ENCODE measurements at regions not wholly inside any gene's neighbourhood (a gene's known extent, or its start where the extent isn't known, plus 50 kb on each side); places are given as distances from the start of the nearest gene placed in this dataset.
A peak's percentile ranks its signal among the peaks of the same experiment; 100 is the strongest.

DNA sequence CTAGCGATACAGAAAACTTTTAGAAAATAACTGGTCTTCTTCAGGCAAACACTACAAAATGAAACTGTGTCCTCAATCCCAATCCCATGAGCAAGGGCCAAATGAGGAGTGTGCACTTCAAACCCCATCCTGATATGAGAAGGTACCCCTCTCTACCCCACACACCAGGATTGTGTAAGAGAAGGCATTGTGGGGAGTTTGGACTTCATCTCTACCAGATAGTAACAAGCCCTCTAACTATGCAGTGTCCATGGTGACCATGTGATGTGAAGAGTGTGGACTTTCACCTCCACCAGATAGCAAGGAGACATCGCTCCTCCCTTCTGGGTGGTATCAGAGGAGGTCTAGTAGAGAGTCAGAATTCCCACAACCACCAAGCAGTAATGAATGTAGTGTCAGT lies 769.3 kb downstream of the MECOM start:
- no peak for DNase-seq (ENCODE audit: low read depth, low spot score)

DNA sequence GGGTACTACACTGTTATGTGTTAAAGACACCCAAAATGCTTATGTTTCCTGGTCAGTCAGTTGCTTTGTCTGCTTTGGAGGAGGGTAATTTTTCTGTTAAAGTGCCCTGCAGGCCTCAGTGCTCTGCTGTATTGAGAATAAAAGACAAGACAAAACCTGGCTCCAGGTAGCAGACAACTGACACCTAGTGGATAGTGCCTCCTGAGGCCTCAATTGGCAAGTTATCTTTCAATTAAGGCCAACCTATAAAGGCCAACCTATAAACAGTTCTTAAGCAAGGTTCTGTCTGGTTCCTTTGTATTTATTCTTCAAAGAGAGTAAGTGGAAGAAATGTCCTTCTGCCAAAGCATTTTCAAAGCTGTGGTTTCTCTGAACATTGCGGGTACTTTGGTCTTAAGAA lies 773.8 kb downstream of the MECOM start:
- DNase-seq (ENCODE audit: low read depth, low spot score) = no peak

DNA sequence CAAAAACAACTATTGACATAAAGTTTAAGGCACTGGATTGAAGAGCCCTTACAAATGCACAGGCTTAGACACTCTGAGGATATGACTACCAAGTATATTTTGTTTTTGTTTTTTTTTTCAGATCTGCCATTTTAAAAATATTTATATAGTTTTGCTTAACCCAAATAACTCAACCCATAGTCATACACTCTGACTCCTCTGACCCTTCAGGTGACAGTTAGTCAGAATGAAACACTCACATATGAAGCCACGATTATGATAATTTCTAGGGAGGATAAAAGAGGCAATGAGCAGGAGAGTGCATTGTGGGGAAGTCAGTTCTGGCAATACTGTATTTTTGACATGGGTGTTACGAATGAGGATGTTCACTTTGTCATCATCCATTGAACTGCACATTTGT lies 774.7 kb downstream of the MECOM start:
- no peak for DNase-seq (ENCODE audit: low read depth, low spot score)

DNA sequence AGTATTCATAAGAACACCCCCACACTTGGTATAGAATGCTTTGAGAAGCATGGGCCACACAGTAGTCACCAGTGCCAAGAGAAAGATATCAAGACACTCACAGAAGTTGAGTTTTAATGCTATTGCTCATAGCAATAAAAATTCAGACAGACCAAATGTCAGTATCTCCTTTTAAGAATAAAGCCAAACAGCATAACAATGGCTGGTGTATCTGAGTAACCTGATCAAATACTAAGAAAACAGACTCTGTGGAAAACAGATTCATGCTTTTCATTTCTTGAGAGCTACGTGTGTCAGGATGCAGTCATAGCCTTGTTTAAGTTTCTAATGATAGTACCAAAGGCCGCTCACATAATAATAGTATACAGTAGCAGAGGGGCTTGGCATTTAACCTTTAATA lies 778.5 kb downstream of the MECOM start:
- DNase-seq (ENCODE audit: low read depth, low spot score) = no peak

DNA sequence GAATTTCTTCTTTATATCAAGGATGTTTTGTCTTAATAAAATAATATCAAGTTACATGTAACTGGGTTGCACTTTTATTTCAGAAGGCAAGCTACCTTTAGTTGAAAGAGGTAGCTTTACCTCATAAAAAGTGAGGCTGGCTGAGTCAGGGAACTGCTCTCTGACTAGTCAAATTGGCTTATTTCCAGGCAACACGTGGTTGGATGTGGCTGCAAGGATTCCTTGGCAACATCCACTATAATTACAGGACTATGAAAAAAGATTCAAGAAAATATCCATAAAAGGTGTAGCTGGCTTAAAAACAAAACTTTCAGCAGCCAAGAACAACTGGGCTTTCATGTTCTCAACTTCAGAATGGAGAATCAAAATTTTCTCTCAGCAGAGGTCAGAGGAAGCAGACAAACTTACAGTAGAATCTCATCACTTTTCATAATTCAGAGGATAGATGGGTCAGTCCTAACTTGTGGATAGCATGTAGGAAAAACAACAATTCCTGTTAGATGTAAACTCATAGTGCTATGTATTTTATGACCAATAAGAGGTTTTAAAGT lies 779.1 kb downstream of the MECOM start:
- peak; percentile 67 for DNase-seq (ENCODE audit: low read depth, low spot score)

DNA sequence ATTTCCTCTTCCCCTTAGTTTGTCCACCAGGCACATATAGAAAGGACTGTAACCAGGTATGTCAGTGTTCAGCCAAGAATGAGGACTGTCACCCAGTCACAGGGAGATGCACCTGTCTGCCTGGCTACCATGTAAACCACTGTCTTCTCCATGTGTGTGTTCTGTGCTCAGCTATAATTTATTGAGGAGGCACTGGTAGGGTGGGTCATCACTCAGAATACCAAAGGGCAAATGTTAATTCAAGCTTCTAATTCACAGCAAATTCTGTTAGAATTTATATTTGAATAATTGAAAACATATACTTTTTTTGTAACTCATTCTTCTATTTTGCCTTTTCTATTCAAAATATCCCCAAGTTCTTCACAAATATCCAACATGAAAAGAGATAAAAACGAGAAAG lies 780.4 kb downstream of the MECOM start:
- no peak for DNase-seq (ENCODE audit: low read depth, low spot score)

DNA sequence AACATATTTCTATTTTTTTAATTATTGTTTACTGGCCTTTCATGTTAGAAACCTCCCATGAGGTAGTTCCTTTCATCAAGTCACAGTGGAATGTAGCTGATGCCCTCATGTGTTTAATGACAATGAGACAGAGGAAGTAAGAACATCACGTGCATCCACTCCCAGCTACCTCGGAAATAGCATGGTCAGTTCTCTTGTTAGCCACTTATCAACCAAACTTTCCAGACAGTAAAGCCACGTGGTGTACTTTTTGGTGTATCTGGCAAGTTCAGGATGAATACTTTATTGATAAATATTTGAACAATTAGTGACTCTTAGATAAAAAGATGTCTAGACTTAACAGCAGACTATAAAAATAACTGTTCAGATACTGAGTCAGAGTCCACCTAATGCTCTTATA lies 781.7 kb downstream of the MECOM start:
- DNase-seq (ENCODE audit: low read depth, low spot score) = no peak

DNA sequence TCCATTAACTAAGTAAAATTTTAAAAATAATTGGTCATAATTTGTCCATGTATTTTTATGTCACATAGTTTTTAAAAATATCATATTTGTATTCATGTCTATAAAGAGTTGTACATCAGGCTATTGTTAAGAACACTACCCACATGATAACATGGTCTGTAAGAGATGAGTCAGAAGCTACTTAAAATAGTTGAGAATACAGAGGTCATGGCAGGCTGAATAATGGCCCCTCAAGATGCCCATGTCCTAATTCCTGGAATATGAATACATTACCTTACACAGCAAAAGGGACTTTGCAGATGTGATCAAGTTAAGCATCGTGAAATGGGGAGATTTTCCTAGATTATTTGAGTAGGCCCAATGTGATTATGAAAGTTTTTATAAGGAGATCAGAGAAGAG lies 782.9 kb upstream of the GOLIM4 start:
- no peak for DNase-seq (ENCODE audit: low read depth, low spot score)

DNA sequence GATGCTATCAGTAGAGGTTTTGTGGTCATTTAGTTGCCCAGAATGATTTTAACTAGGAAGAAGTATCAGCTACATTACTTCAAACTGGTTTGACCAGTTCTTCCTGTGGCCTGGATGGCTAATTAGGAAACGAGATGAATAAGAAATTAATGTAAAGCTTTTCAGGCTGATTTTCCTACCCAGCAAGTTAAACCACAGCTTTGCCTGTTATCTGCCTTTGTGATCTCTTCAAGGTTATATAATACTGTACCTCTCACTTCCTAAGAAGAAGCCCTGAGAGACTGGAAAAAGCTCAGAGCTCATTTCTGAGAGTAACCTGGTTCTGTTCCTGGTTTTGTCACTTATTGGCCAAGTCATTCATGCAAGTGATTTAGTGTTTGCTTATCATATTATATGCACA lies 782.2 kb upstream of the GOLIM4 start:
- no peak for DNase-seq (ENCODE audit: low read depth, low spot score)

DNA sequence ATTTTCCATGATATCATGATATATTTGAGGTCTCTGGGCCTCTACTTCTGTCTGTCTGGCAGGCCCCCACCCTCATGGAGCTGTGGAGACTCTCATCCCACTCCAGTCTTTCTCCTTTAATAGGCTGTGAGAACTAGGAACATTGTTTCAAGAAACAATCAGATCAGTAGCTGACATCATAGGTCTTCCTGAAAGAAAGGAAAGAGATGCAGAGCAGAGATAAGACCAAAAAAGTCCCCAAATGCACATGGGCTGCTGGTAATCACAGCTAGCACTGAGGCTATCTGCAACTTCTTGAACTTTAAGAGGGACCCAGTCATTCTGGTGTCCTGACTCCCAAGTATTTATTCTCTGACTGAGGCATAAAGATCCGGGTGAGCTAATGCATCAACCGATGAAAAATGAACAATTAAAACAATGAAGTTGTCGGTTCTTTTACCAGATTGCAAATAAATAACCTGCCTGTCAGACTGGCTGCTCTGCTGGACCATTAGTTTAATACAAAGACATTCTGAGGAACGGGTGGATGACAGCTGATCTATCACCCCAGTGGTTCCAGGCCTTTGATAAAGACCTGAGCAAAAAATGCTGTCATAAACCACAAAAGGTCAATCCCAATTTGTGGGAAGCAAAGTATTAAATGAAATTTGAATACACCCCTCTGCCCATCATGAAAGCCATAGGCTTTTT lies 780.8 kb upstream of the GOLIM4 start:
- DNase-seq (ENCODE audit: low read depth, low spot score) = peak; percentile 78

DNA sequence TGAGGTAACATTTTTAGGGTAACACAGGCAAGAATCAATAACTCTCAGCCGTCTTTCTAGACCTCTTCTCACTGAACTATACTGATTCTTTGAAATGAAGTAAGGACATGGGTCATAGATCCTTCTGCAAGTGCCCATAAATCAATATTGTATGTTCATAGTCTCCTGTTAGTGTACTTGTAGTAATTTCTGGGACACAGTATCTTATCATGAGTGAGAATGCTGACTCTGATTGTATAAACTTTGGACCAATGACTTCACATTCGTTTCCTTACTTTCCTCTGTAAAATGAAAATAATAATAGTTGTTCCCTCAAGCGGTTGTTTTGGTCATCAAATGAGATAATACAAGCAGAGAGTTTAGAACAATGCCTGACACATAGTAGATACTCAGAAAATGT lies 777.1 kb upstream of the GOLIM4 start:
- no peak for DNase-seq (ENCODE audit: low read depth, low spot score)

DNA sequence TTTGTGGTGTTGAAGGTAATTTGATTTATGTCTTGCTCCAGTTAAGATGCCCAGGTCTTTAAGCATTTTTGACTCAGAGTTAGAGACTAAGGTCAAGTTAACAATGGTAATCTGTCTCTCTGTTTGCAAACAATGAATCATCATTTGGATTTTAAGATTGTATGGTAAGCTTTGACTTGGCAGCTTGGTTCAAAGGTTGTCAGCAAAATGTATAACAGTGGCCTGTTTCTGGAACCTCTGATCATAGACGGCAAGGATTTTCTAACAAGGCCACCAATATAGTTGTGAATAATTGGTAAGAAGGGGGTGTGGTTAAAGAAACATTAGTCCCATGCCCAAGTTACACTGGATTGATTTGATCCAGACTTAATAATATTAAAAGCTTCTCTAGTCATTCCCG lies 775.2 kb upstream of the GOLIM4 start:
- DNase-seq (ENCODE audit: low read depth, low spot score) = no peak

DNA sequence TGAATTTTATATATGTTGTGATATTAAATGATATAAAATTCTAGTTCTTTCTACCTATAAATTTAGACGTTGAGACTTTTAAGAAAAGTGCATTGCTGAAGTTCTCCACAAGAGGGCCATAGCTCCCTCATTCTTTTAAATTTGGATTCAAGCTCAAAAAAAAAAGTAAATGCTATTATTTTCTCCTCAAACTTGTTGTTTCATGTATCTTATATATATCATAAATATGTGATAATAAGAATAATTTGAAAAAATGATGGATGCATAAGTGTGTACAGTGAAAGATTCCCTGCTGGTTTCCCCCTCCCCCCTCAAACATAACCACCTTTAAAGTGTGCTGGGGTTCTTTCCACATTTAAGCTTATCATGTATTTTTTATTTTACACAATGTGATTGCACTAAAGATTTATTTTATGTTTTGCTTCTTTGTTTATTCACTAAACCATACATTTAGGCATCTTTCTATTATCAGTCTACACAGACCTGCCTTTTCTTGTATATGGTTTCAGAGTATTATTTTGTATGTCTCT lies 769.4 kb upstream of the GOLIM4 start:
- DNase-seq (ENCODE audit: low read depth, low spot score) = no peak

DNA sequence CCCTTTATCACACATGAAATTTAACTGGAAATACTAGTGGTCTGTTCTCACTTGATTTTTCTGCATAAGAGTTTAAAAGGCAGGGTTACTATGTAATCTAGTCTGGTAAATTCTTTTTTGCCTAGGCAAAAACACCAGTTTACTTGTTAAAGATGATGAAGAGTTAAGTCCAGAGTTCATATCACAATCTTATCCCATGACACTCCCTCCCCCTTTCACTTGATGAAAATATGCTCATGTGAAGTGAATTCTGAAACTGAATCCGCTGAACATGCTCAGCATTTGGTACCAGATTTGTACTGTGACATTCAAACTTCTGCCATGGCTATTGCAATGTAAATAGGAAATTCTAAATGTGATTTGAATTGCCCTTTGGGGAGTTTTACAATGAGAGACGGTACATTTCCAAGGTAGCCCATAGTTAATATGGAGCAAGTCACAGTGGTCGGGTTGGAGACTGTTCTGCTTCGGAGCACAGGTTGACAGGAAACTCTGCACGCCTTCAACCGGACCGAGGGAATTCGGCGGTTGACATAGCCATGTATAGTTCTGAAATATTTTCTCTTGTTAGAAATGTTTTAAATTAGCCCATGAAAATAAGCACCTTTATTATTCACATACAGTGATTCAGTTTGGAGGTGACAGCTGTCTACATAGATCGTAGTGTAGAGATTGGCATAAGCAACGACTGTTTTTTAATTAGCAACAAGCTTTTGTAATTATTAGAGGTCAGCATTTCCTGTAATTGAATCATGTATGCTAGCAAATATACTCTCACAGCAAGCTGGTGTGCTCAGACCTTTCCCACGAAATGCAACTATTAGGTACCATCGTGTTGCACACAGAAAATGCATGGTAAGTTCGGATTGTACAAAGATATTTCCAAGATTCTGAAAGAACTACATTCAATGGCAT lies 768.6 kb upstream of the GOLIM4 start:
- no peak for DNase-seq (ENCODE audit: low read depth, low spot score)

DNA sequence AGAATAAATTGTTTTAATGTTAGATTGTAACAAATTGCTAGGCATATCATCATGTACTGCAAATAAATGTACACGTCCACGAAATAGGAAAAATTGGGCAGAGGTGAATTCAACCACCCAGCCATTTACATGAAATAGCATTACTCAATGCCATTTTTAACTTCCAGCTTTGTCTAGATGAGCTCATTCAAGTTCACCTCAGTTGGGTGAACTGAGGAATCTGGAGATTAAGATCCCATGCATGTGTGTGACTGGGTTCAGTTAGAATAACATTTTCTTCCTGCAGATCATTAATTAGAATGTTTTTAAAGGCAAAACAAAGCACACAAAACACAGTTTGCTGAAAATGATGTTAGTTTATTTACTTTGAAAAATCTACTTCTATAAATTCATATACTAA lies 767.8 kb upstream of the GOLIM4 start:
- no peak for DNase-seq (ENCODE audit: low read depth, low spot score)

DNA sequence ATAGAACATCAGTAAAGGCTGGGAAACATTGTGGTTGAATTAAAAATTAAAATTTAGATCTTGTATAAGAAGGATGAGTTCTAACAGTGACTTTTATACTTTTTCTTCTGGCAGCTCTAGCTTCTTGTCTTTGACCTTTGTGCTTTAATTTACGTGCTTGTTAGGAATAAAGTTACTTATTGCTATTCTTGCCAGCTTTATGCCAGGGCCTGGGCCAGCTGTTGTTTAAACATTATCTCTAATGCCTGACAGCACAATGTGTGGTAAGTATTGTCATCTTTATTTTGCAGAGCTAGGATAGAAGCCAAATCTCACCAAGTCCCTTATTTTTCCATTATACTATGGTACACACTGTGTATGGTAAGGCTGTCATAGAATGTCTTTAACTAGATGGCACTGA lies 766.7 kb upstream of the GOLIM4 start:
- no peak for DNase-seq (ENCODE audit: low read depth, low spot score)

DNA sequence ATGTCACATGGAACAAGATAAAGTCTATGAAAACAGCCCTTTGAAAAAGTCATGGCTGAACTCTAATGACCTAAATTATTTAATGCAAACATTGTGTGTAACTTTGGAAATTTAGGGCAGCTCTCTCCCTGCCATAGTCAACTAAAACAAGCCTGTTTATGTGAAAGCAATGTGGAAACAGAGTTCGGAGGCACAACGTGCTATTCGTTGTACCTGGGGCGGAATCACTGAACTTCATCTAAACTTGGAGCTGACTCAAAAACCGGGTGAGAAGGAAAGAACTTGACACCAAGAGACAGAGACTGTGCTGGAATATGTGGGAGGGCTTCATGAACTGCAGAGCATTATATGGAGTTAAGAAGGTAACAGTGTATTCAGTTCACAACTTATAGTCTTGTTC lies 764.9 kb upstream of the GOLIM4 start:
- no peak for DNase-seq (ENCODE audit: low read depth, low spot score)

DNA sequence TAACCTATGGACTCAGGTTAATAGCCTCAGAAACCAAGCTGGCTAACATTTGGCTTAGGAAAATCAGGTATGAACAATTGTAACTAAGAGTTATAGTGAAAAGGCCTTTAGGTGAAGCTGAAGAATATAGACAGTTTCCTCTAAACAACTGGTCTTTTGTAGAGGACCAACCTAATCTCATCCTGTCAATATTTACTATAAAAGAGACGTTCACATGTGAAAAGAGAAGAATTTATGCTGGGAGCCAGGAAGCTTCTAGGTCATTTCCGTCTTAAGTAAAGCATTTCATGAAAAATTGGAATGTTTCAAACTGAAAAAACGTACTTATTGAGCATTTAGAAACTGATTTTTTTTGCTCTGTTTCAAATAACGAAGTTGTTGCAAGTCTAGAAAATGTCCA lies 764.3 kb upstream of the GOLIM4 start:
- no peak for DNase-seq (ENCODE audit: low read depth, low spot score)

DNA sequence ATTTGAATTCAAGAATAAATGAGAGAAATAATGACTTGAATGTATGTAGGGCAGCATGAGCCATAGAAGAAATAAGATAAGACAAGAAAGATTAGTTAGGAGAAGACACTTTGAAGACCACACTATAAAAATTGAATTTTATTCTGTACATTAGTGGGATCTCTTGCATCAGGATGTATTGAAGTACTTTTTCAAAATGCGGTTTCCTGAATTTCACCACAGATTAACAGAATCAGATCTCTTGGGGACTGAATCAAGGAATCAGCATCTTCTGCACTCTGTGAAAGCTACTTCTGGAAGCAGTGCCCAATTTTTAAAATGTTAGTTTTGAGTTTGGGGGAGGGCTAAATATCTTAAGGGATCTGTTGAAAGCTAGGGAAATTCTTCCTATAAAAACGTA lies 763.9 kb upstream of the GOLIM4 start:
- DNase-seq (ENCODE audit: low read depth, low spot score) = no peak

DNA sequence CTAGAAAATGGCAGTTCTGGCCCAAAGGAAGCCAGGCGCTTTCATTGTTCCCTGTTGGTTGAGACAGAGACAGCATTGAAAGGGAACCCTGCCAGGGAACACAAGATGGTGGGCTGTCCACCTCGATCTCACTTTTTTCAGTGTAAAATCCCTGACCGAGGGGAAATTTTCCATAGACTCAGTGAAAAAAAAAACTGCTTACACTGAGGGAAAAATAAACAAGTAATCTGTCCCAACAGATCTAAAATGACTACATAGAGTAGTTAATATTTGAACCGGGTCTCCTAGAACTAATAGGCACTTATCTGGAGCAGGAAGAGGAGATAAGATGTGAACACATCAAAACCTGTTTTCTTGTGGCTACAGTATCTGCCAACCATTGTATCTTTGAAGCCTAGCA lies 763.4 kb upstream of the GOLIM4 start:
- DNase-seq (ENCODE audit: low read depth, low spot score) = no peak

DNA sequence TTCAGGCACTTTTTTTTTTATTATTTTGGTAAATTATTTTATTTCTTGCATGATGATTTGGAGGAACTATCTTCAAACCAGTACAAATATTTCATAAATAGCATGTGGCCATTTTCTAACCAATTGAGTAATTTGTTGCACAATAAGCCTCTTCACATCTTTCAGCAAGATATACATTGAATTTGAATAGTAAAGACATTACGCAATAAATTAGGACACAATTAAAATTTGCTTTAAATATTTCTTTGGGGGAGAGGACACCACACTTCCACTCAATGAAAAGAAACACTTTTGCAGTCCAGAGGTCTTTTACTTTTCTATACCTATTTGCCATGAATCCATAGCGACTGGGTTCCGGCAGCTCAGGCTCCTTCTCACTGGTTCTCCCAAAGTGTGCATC lies 762.6 kb upstream of the GOLIM4 start:
- DNase-seq (ENCODE audit: low read depth, low spot score) = no peak

DNA sequence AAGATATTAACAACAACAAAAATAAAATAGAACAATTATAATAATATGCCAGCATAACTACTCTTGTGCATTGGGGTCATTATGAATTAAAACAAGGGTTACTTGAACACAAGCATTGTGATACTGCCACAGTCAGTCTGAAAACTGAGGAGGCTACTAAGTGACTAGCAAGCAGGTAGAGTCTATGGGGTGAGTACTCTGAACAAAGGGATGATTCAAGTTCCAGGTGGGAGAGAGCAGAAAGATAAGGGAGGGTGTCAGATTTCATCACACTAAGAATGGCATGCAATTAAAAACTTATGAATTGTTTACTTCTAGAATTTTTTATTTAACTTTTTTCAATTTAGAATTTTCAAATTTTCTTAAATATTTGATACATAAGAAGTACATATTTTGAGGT lies 754.4 kb upstream of the GOLIM4 start:
- no peak for DNase-seq (ENCODE audit: low read depth, low spot score)

Data from pulmonary artery endothelial cell (primary cell).